Cardiac muscle cell (in vitro differentiated cells and primary cell): ENCODE measurements at regions not wholly inside any gene's neighbourhood (a gene's known extent, or its start where the extent isn't known, plus 50 kb on each side); places are given as distances from the start of the nearest gene placed in this dataset.

ENCODE experiments used
- DNase-seq, 2 donors: peaks; one replicate each; pipeline versions ENCODE4 v3.0.0 to v3.0.0-alpha.2; 2010 to 2017; ENCODE audit warnings: low read depth in 1 of 2, low spot score in 1 of 2
- H3K27ac ChIP-seq: fragments of 200-600 bp; sonication (generic); 2 replicates; pipeline ENCODE4 v1.5.1; 2016
- H3K27me3 ChIP-seq: fragments of 200-600 bp; sonication (generic); 2 replicates; pipeline ENCODE4 v1.6.0; 2016; ENCODE audit warnings: control low read depth
- H3K36me3 ChIP-seq: fragments of 200-600 bp; sonication (generic); 2 replicates; pipeline ENCODE4 v1.5.1; 2016; ENCODE audit warnings: control low read depth
- H3K4me1 ChIP-seq: fragments of 200-600 bp; sonication (generic); 2 replicates; pipeline ENCODE4 v1.8.1; 2017; ENCODE audit warnings: low read depth, mild to moderate bottlenecking, mixed run types
- H3K4me3 ChIP-seq: fragments of 200-600 bp; sonication (generic); 2 replicates; pipeline ENCODE4 v1.5.1; 2016; ENCODE audit warnings: mild to moderate bottlenecking
- H3K9me3 ChIP-seq: fragments of 200-600 bp; sonication (generic); 2 replicates; pipeline ENCODE4 v1.5.1; 2017; ENCODE audit warnings: low read depth, mild to moderate bottlenecking, control low read depth
- CTCF ChIP-seq: IDR thresholded peaks from 2 replicates; pipeline ENCODE4 v1.5.1; 2012; ENCODE audit warnings: low read depth, mild to moderate bottlenecking, low read length

GRCh38 chr1:163885510-163885909, 563.8 kb downstream of the NUF2 start:
- no peak for TF ChIP-seq CTCF
- no peaks in the 10 kb centered on the region for H3K4me1 ChIP-seq

DNA sequence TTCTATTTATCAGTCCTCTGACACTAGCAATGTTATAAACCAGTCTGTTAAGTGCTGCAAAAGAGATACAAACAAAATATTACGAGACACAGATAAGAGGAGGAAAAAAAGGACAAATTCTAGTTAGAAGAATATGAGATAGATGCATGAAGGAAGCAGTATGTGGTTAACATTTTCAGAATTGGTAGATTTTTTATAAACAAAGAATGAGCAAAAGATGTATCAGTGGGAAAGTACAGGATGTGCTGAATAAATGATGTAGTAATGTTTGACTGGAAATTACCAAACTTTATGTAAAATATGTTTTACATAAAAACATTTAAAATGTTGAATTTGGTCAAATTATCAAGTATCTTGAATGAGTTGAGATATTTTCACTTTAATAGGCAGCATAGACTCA, 574.2 kb downstream of the NUF2 start:
- H3K4me3 ChIP-seq: no peak overlapping the region
- no peaks in the 10 kb centered on the region for H3K27me3 ChIP-seq
- no peaks in the 10 kb centered on the region for H3K36me3 ChIP-seq
- no peak for TF ChIP-seq CTCF
- no peaks in the 10 kb centered on the region for H3K4me1 ChIP-seq
- DNase-seq: no peak
- no peaks in the 10 kb centered on the region for H3K9me3 ChIP-seq
- no peak overlapping the region for H3K27ac ChIP-seq

More at GRCh38 chr1:163885510-163885909, 563.8 kb downstream of the NUF2 start:
- Histone ChIP-seq H3K4me3 (no peak overlapping the region), H3K36me3 (no peaks in the 10 kb centered on the region), H3K9me3 (no peaks in the 10 kb centered on the region), H3K27me3 (no peaks in the 10 kb centered on the region), H3K27ac (no peak overlapping the region)
- DNase-seq: no peak

DNA sequence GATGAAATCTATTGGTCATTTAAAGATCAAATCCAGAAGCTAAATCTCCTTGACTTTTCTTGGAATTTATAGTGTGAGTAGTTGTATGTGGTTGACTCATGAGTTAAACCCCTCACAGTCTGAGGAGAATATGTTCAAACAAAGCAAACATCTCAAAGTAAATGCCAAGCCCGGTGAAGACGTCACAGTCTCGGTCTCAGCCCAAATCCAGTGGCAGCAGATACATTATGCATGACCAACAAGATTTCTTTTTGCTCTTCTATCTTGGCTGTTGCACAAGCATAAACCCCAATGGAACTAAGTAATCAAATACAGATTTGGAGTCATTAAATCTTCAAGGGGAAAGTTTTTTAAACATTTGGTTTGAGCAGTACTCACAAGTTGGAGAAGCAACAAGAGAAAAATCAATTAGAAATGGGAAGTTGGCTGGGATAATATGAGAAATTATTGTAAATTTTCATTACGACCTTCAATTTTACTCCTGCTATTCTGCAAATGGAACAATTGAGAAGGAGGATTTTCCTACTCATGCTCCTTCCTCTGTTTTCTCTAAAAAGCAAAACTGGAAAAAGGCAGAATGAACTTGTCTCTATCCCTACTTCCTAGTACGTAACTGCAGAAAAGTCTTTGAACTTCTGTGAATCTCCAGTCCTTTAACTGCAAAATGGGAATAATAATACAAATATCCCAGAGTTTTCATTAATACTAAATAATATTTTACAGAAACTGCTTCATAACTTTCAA, 575.8 kb downstream of the NUF2 start:
- Histone ChIP-seq H3K4me3 (no peak overlapping the region), H3K27ac (no peak overlapping the region), H3K27me3 (no peaks in the 10 kb centered on the region), H3K4me1 (no peaks in the 10 kb centered on the region), H3K9me3 (no peaks in the 10 kb centered on the region), H3K36me3 (no peaks in the 10 kb centered on the region)
- no peak for TF ChIP-seq CTCF
- DNase-seq: peak in 1 of 2 donors; percentile 41

GRCh38 chr1:163906283-163906682, 584.5 kb downstream of the NUF2 start:
- no peak for TF ChIP-seq CTCF
- Histone ChIP-seq H3K27ac (no peak overlapping the region), H3K36me3 (no peaks in the 10 kb centered on the region), H3K9me3 (no peaks in the 10 kb centered on the region), H3K27me3 (no peaks in the 10 kb centered on the region), H3K4me3 (no peak overlapping the region), H3K4me1 (no peaks in the 10 kb centered on the region)
- no peak for DNase-seq

GRCh38 chr1:163912170-163912884, 590.6 kb downstream of the NUF2 start:
- no peak for DNase-seq
- no peak for TF ChIP-seq CTCF
- Histone ChIP-seq H3K9me3 (no peaks in the 10 kb centered on the region), H3K27me3 (no peaks in the 10 kb centered on the region), H3K27ac (no peak overlapping the region), H3K4me3 (no peak overlapping the region), H3K36me3 (no peaks in the 10 kb centered on the region), H3K4me1 (no peaks in the 10 kb centered on the region)
